ENCODE measurements at regions not wholly inside any gene's neighbourhood (a gene's known extent, or its start where the extent isn't known, plus 50 kb on each side); places are given as distances from the start of the nearest gene placed in this dataset.
"Not testable (repeated sequence)": the region's sequence is repeated elsewhere in the genome, so short reads cannot be mapped to it uniquely, and the experiment has no call there.

DNA sequence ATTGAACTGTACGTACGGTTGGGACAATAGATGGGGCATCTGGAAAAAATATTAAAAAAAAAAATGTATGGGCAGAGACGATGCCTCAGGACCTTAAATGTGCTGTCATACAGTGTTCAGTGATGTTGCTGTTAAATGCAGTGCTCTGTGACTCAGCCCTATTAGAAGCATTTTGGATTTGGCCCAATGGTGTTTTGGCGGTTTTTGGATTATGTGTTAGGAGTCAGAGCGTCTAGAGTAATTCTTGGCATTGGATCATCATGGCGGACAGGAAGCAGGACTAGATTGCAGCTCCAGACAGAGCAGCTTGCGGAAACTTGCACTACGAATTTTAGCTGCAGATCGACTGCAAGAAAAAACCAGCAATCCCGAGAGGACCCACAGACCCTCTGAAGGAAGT lies 280.0 kb downstream of the SOX4 start:
- Mint-ChIP-seq H3K9me3 (ENCODE audit: insufficient read depth) (no peaks in the 10 kb centered on the region), H3K4me3 (no peak overlapping the region), H3K27ac (no peak overlapping the region), H3K4me1 (no peaks in the 10 kb centered on the region), H3K27me3 (no peaks in the 10 kb centered on the region)
- POLR2A ChIA-PET, result no interaction called here
- DNase-seq, result no peak
- H3K4me3 ChIP-seq (ENCODE audit: control extremely low read depth in 1 of 5, extremely low read depth in 1 of 5, insufficient read depth in 1 of 5, low read depth in 2 of 5, low read length in 4 of 5), result no peak overlapping the region
- no peaks in the 10 kb centered on the region for H3K27me3 ChIP-seq (replicated peaks in 1 of 4; ENCODE audit: control extremely low read depth in 1 of 4, control insufficient read depth in 3 of 4, insufficient read depth in 4 of 4, low read length in 3 of 4)
- WGBS (ENCODE audit: insufficient coverage), result 97% methylated on average over 10 of the region's 10 CpGs
- H3K36me3 ChIP-seq (replicated peaks in 1 of 2; ENCODE audit: control extremely low read depth in 1 of 2, control insufficient read depth in 1 of 2, extremely low read depth in 1 of 2, insufficient read depth in 2 of 2, low read length in 1 of 2), result no peaks in the 10 kb centered on the region
- no peak overlapping the region for H3K27ac ChIP-seq (ENCODE audit: low read length in 2 of 2)
- no peak overlapping the region for H2AFZ ChIP-seq (ENCODE audit: insufficient read depth, low read depth, low read length, poor library complexity, severe bottlenecking)
- intact Hi-C loops (cut with micrococcal nuclease), result no loop called here
- peaks cover 0 to 12% (median 0%) of the 10 kb centered on the region in 3 donors for H3K9me3 ChIP-seq (ENCODE audit: control extremely low read depth in 1 of 3, control insufficient read depth in 2 of 3, insufficient read depth in 1 of 3, low read length in 2 of 3)
- no peak overlapping the region for H3K4me2 ChIP-seq (replicated peaks; ENCODE audit: low read depth, low read length, poor library complexity, severe bottlenecking)
- H3K4me1 ChIP-seq (ENCODE audit: control insufficient read depth in 2 of 2, insufficient read depth in 2 of 2, low read length in 2 of 2), result no peaks in the 10 kb centered on the region
- TF ChIP-seq EZH2 (IDR thresholded peaks at IDR 0.05; ENCODE audit: borderline replicate concordance, insufficient read depth, low read depth, low read length, poor library complexity, severe bottlenecking), result no peak
- TF ChIP-seq, protein P1, sequence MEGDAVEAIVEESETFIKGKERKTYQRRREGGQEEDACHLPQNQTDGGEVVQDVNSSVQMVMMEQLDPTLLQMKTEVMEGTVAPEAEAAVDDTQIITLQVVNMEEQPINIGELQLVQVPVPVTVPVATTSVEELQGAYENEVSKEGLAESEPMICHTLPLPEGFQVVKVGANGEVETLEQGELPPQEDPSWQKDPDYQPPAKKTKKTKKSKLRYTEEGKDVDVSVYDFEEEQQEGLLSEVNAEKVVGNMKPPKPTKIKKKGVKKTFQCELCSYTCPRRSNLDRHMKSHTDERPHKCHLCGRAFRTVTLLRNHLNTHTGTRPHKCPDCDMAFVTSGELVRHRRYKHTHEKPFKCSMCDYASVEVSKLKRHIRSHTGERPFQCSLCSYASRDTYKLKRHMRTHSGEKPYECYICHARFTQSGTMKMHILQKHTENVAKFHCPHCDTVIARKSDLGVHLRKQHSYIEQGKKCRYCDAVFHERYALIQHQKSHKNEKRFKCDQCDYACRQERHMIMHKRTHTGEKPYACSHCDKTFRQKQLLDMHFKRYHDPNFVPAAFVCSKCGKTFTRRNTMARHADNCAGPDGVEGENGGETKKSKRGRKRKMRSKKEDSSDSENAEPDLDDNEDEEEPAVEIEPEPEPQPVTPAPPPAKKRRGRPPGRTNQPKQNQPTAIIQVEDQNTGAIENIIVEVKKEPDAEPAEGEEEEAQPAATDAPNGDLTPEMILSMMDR (IDR thresholded peaks at IDR 0.05), result no peak
- CTCF ChIA-PET, result no interaction called here
- H3K79me2 ChIP-seq (ENCODE audit: control insufficient read depth, insufficient read depth, low read length), result no peaks in the 10 kb centered on the region
- no peak for ATAC-seq (ENCODE audit: low read depth)
- H3K9ac ChIP-seq (ENCODE audit: low read length), result no peak overlapping the region
- H4K20me1 ChIP-seq (ENCODE audit: control insufficient read depth, insufficient read depth, low read length, poor library complexity, severe bottlenecking), result no peaks in the 10 kb centered on the region

DNA sequence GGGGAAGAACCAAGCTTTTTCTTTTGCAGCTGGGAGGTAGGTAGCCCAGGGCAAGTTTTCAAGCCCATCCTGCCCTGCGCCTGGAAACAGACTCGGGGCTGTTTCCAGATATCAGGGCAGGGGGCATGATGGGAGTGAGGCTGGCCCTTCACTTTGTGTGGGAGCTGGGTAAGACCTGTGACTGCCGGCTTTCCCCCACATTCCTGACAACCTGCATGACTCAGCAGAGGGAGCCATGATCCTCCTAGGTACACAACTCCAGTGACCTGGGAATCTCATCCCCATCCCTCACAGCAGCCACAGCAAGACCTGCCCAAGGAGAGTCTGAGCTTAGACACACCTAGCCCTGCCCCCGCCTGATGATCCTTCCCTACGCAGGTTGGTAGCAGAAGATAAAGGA lies 280.8 kb downstream of the SOX4 start:
- CTCF ChIA-PET, result no interaction called here
- ATAC-seq (ENCODE audit: low read depth) (no peak), DNase-seq (no peak)
- H3K27me3 ChIP-seq (replicated peaks in 1 of 4; ENCODE audit: control extremely low read depth in 1 of 4, control insufficient read depth in 3 of 4, insufficient read depth in 4 of 4, low read length in 3 of 4), result no peaks in the 10 kb centered on the region
- no peak for TF ChIP-seq EZH2 (IDR thresholded peaks at IDR 0.05; ENCODE audit: borderline replicate concordance, insufficient read depth, low read depth, low read length, poor library complexity, severe bottlenecking)
- TF ChIP-seq, protein P1 (IDR thresholded peaks at IDR 0.05), result no peak
- H3K27me3 Mint-ChIP-seq, result no peaks in the 10 kb centered on the region
- no peak overlapping the region for H3K9ac ChIP-seq (ENCODE audit: low read length)
- intact Hi-C loops (cut with micrococcal nuclease), result no loop called here
- no peaks in the 10 kb centered on the region for H4K20me1 ChIP-seq (ENCODE audit: control insufficient read depth, insufficient read depth, low read length, poor library complexity, severe bottlenecking)
- H3K9me3 ChIP-seq (ENCODE audit: control extremely low read depth in 1 of 3, control insufficient read depth in 2 of 3, insufficient read depth in 1 of 3, low read length in 2 of 3), result peaks cover 0 to 12% (median 0%) of the 10 kb centered on the region in 3 donors
- H3K27ac Mint-ChIP-seq, result no peak overlapping the region
- no peak overlapping the region for H2AFZ ChIP-seq (ENCODE audit: insufficient read depth, low read depth, low read length, poor library complexity, severe bottlenecking)
- no peak overlapping the region for H3K4me3 ChIP-seq (ENCODE audit: control extremely low read depth in 1 of 5, extremely low read depth in 1 of 5, insufficient read depth in 1 of 5, low read depth in 2 of 5, low read length in 4 of 5)
- no peaks in the 10 kb centered on the region for H3K79me2 ChIP-seq (ENCODE audit: control insufficient read depth, insufficient read depth, low read length)
- H3K36me3 ChIP-seq (replicated peaks in 1 of 2; ENCODE audit: control extremely low read depth in 1 of 2, control insufficient read depth in 1 of 2, extremely low read depth in 1 of 2, insufficient read depth in 2 of 2, low read length in 1 of 2), result no peaks in the 10 kb centered on the region
- no peak overlapping the region for H3K4me3 Mint-ChIP-seq
- POLR2A ChIA-PET, result no interaction called here
- no peaks in the 10 kb centered on the region for H3K4me1 ChIP-seq (ENCODE audit: control insufficient read depth in 2 of 2, insufficient read depth in 2 of 2, low read length in 2 of 2)
- 94% methylated on average over 4 of the region's 5 CpGs for WGBS (ENCODE audit: insufficient coverage)
- H3K27ac ChIP-seq (ENCODE audit: low read length in 2 of 2), result no peak overlapping the region
- H3K4me2 ChIP-seq (replicated peaks; ENCODE audit: low read depth, low read length, poor library complexity, severe bottlenecking), result no peak overlapping the region
- no peaks in the 10 kb centered on the region for H3K4me1 Mint-ChIP-seq
- H3K9me3 Mint-ChIP-seq (ENCODE audit: insufficient read depth), result no peaks in the 10 kb centered on the region

DNA sequence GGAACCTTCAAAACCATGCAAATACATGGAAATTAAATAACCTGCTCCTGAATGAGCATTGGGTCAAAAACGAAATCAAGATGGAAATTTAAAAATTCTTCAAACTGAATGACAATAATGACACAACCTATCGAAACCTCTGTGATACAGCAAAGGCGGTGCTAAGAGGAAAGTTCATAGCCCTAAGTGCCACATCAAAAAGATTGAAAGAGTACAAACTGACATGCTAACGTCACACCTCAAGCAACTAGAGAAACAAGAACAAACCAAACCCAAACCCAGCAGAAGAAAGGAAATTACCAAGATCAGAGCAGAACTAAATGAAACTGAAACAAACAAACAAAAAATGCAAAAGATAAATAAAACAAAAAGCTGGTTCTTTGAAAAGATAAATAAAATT lies 283.5 kb downstream of the SOX4 start:
- not testable (repeated sequence) for ATAC-seq (ENCODE audit: low read depth)

More for the DNA sequence above, 283.5 kb downstream of the SOX4 start:
- H3K4me2 ChIP-seq (replicated peaks; ENCODE audit: low read depth, low read length, poor library complexity, severe bottlenecking); H3K9me3 Mint-ChIP-seq (ENCODE audit: insufficient read depth); intact Hi-C loops (cut with micrococcal nuclease); H3K4me1 Mint-ChIP-seq; H2AFZ ChIP-seq (ENCODE audit: insufficient read depth, low read depth, low read length, poor library complexity, severe bottlenecking); H3K27me3 ChIP-seq (replicated peaks in 1 of 4; ENCODE audit: control extremely low read depth in 1 of 4, control insufficient read depth in 3 of 4, insufficient read depth in 4 of 4, low read length in 3 of 4); H3K27ac ChIP-seq (ENCODE audit: low read length in 2 of 2); H3K27ac Mint-ChIP-seq; POLR2A ChIA-PET; H3K9ac ChIP-seq (ENCODE audit: low read length); H3K4me1 ChIP-seq (ENCODE audit: control insufficient read depth in 2 of 2, insufficient read depth in 2 of 2, low read length in 2 of 2); H3K27me3 Mint-ChIP-seq; H4K20me1 ChIP-seq (ENCODE audit: control insufficient read depth, insufficient read depth, low read length, poor library complexity, severe bottlenecking); H3K36me3 ChIP-seq (replicated peaks in 1 of 2; ENCODE audit: control extremely low read depth in 1 of 2, control insufficient read depth in 1 of 2, extremely low read depth in 1 of 2, insufficient read depth in 2 of 2, low read length in 1 of 2); H3K79me2 ChIP-seq (ENCODE audit: control insufficient read depth, insufficient read depth, low read length); CTCF ChIA-PET; DNase-seq; H3K4me3 ChIP-seq (ENCODE audit: control extremely low read depth in 1 of 5, extremely low read depth in 1 of 5, insufficient read depth in 1 of 5, low read depth in 2 of 5, low read length in 4 of 5); H3K4me3 Mint-ChIP-seq: not testable (repeated sequence)
- peaks cover 0 to 12% (median 0%) of the 10 kb centered on the region in 3 donors for H3K9me3 ChIP-seq (ENCODE audit: control extremely low read depth in 1 of 3, control insufficient read depth in 2 of 3, insufficient read depth in 1 of 3, low read length in 2 of 3)
- WGBS (ENCODE audit: insufficient coverage), result 48% methylated on average over 2 of the region's 4 CpGs

Data from B cell (primary cell).